ENCODE measurements at regions not wholly inside any gene's neighbourhood (a gene's known extent, or its start where the extent isn't known, plus 50 kb on each side); places are given as distances from the start of the nearest gene placed in this dataset.

GRCh38 chr11:10932976-10933375 lies 75.1 kb upstream of the ZBED5 start:
- no peak for DNase-seq (ENCODE audit: extremely low read depth in 1 of 2, low read depth in 1 of 2)

- no peak for DNase-seq (ENCODE audit: extremely low read depth in 1 of 2, low read depth in 1 of 2)
Measured at GRCh38 chr11:10931761-10932670, 74.2 kb upstream of the ZBED5 start.

GRCh38 chr11:10930972-10931760 lies 73.3 kb upstream of the ZBED5 start:
- DNase-seq (ENCODE audit: extremely low read depth in 1 of 2, low read depth in 1 of 2): peak in 1 of 2 donors; percentile 10

- DNase-seq (ENCODE audit: extremely low read depth in 1 of 2, low read depth in 1 of 2): no peak
Measured at GRCh38 chr11:10930224-10930971, 72.5 kb upstream of the ZBED5 start.

GRCh38 chr11:10927538-10927937 lies 69.7 kb upstream of the ZBED5 start:
- no peak for DNase-seq (ENCODE audit: extremely low read depth in 1 of 2, low read depth in 1 of 2)

- no peak for DNase-seq (ENCODE audit: extremely low read depth in 1 of 2, low read depth in 1 of 2)
Measured at GRCh38 chr11:10926801-10927211, 69.0 kb upstream of the ZBED5 start.

GRCh38 chr11:10925149-10925926 lies 67.5 kb upstream of the ZBED5 start:
- DNase-seq (ENCODE audit: extremely low read depth in 1 of 2, low read depth in 1 of 2): no peak

GRCh38 chr11:10923882-10924281 lies 66.0 kb upstream of the ZBED5 start:
- DNase-seq (ENCODE audit: extremely low read depth in 1 of 2, low read depth in 1 of 2): no peak

GRCh38 chr11:10922892-10923291 lies 65.0 kb upstream of the ZBED5 start:
- DNase-seq (ENCODE audit: extremely low read depth in 1 of 2, low read depth in 1 of 2): no peak

GRCh38 chr11:10920875-10921274 lies 63.0 kb upstream of the ZBED5 start:
- no peak for DNase-seq (ENCODE audit: extremely low read depth in 1 of 2, low read depth in 1 of 2)

- DNase-seq (ENCODE audit: extremely low read depth in 1 of 2, low read depth in 1 of 2): no peak
Measured at GRCh38 chr11:10920205-10920604, 62.4 kb upstream of the ZBED5 start.

- DNase-seq (ENCODE audit: extremely low read depth in 1 of 2, low read depth in 1 of 2): no peak
Measured at GRCh38 chr11:10918698-10919097, 60.8 kb upstream of the ZBED5 start.

- no peak for DNase-seq (ENCODE audit: extremely low read depth in 1 of 2, low read depth in 1 of 2)
Measured at GRCh38 chr11:10918275-10918674, 60.4 kb upstream of the ZBED5 start.

GRCh38 chr11:10917802-10918201 lies 59.9 kb upstream of the ZBED5 start:
- DNase-seq (ENCODE audit: extremely low read depth in 1 of 2, low read depth in 1 of 2): no peak

- no peak for DNase-seq (ENCODE audit: extremely low read depth in 1 of 2, low read depth in 1 of 2)
Measured at GRCh38 chr11:10916665-10917064, 58.8 kb upstream of the ZBED5 start.

- no peak for DNase-seq (ENCODE audit: extremely low read depth in 1 of 2, low read depth in 1 of 2)
Measured at GRCh38 chr11:10914050-10914449, 56.2 kb upstream of the ZBED5 start.

- DNase-seq (ENCODE audit: extremely low read depth in 1 of 2, low read depth in 1 of 2): no peak
Measured at GRCh38 chr11:10913075-10913474, 55.2 kb upstream of the ZBED5 start.

- DNase-seq (ENCODE audit: extremely low read depth in 1 of 2, low read depth in 1 of 2): no peak
Measured at GRCh38 chr11:10911907-10912306, 54.1 kb upstream of the ZBED5 start.

- no peak for DNase-seq (ENCODE audit: extremely low read depth in 1 of 2, low read depth in 1 of 2)
Measured at GRCh38 chr11:10909141-10909883, 51.5 kb upstream of the ZBED5 start.
